H1 (cell line): ENCODE measurements at regions not wholly inside any gene's neighbourhood (a gene's known extent, or its start where the extent isn't known, plus 50 kb on each side); places are given as distances from the start of the nearest gene placed in this dataset.
"Not testable (repeated sequence)": the region's sequence is repeated elsewhere in the genome, so short reads cannot be mapped to it uniquely, and the experiment has no call there.

ENCODE experiments used
- CHD2 ChIP-seq: IDR thresholded peaks from 2 replicates; pipeline ENCODE4 v1.6.1; 2012; ENCODE audit warnings: low read length, improper control_type of control experiment
- POLR2AphosphoS5 ChIP-seq: IDR thresholded peaks from 2 replicates; pipeline ENCODE4 v1.6.1; 2011; ENCODE audit warnings: low read depth, low read length
- RAD21 ChIP-seq, 2 experiments: IDR thresholded peaks in 1 of 2; conservative IDR thresholded peaks in 1 of 2; 2 replicates each; pipeline ENCODE4 v1.6.1; 2011; ENCODE audit warnings: low read depth in 2 of 2, low read length in 2 of 2, improper control_type of control experiment in 1 of 2, inconsistent platforms in 1 of 2, mild to moderate bottlenecking in 1 of 2, moderate library complexity in 1 of 2
- TF ChIP-seq, protein P1 (sequence below): IDR thresholded peaks from 2 replicates; pipeline ENCODE4 v1.6.1; 2011; ENCODE audit warnings: low read depth, mild to moderate bottlenecking, low read length; ENCODE audit not compliant: insufficient read depth
- TF ChIP-seq, protein P2 (sequence below), 3 experiments: IDR thresholded peaks; 1 replicate in 2 of 3; 2 replicates in 1 of 3; pipeline versions ENCODE4 v1.5.1 to v1.6.1; 2011; ENCODE audit warnings: low read length in 3 of 3, mild to moderate bottlenecking in 3 of 3, inconsistent platforms in 2 of 3, low read depth in 1 of 3, moderate library complexity in 1 of 3; ENCODE audit not compliant: insufficient read depth in 1 of 3; ENCODE audit errors: control extremely low read depth in 1 of 3

DNA sequence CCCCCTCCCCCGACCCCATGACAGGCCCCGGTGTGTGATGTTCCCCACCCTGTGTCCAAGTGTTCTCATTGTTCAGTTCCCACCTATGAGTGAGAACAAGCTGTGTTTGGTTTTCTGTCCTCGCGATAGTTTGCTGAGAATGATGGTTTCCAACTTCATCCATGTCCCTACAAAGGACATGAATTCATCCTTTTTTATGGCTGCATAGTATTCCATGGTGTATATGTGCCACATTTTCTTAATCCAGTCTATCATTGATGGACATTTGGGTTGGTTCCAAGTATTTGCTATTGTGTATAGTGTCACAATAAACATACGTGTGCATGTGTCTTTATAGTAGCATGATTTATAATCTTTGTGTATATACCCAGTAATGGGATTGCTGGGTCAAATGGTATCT lies 110.4 kb upstream of the CRHR1 start:
- TF ChIP-seq POLR2AphosphoS5; RAD21 (IDR thresholded peaks at IDR 0.05 in 1 of 2, conservative IDR thresholded peaks at IDR 0.05 in 1 of 2; ENCODE audit: low read depth in 2 of 2, low read length in 2 of 2); CHD2: not testable (repeated sequence)
- TF ChIP-seq, protein P1, sequence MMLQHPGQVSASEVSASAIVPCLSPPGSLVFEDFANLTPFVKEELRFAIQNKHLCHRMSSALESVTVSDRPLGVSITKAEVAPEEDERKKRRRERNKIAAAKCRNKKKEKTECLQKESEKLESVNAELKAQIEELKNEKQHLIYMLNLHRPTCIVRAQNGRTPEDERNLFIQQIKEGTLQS: not testable (repeated sequence)
- TF ChIP-seq, protein P2, sequence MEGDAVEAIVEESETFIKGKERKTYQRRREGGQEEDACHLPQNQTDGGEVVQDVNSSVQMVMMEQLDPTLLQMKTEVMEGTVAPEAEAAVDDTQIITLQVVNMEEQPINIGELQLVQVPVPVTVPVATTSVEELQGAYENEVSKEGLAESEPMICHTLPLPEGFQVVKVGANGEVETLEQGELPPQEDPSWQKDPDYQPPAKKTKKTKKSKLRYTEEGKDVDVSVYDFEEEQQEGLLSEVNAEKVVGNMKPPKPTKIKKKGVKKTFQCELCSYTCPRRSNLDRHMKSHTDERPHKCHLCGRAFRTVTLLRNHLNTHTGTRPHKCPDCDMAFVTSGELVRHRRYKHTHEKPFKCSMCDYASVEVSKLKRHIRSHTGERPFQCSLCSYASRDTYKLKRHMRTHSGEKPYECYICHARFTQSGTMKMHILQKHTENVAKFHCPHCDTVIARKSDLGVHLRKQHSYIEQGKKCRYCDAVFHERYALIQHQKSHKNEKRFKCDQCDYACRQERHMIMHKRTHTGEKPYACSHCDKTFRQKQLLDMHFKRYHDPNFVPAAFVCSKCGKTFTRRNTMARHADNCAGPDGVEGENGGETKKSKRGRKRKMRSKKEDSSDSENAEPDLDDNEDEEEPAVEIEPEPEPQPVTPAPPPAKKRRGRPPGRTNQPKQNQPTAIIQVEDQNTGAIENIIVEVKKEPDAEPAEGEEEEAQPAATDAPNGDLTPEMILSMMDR (IDR thresholded peaks at IDR 0.05; ENCODE audit: control extremely low read depth in 1 of 3, insufficient read depth in 1 of 3, low read depth in 1 of 3, low read length in 3 of 3): not testable (repeated sequence)
